ELR (cell line): ENCODE measurements at regions not wholly inside any gene's neighbourhood (a gene's known extent, or its start where the extent isn't known, plus 50 kb on each side); places are given as distances from the start of the nearest gene placed in this dataset.
A peak's percentile ranks its signal among the peaks of the same experiment; 100 is the strongest.

Experiments used
- DNase-seq: peaks from one replicate; pipeline ENCODE4 v3.0.0-alpha.2; 2015; ENCODE audit warnings: low read depth

DNA sequence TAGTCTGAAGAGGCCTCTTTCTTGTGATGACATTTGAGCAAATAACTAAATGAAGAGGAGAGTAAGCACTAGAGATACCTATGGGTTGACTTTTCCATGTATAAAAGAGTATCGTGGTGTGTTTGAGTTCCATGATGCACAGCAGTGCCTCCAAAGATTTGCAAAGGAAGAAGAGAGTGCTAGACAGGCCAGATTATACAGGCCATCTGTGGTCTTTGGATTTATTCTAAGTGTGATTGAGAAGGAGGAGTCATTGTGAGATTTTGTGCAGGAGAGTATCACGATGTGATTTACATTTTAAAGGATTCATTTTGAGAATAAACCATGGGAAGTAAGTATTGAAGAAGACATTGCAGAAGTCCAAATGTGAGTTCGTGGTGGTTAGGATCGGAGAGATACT lies 695.9 kb upstream of the FAM98A start:
- DNase-seq: no peak

DNA sequence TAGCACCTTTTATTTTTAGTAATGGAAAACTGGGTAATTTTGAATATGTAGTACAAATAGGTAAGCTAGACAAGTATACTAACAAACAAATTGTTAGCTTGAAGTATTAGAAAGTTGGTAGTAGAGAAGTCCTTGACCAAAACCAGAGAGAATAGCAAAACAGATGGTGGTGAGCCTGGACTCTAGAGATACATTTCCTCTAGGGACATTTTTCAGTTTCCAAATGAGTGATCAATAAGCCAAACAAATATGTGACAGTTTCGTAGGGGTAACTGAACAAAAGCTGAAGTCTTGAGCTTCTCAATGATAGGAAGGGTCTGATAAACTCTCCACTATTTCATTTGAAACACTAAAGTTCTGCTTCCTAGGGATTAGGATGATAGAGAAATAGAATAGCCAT lies 692.0 kb upstream of the FAM98A start:
- DNase-seq: no peak

DNA sequence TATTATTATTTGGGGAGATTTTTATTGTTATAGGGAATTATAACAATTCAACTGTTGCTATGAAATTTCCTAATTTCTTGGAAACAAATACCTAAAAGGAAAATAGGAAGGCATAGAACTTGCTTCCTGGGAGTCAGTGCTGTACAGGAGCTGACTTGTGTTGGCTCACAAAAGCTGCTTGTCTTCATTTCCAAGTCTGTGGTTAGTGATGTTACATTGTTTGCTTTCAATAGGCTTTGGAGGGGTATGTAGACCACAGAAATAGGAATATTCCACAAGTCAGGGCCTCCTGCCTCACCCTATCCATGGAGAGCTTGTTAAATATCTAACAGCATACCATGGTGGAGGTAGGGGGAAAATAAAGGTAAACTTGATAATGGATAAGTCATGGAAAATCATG lies 688.9 kb upstream of the FAM98A start:
- no peak for DNase-seq

DNA sequence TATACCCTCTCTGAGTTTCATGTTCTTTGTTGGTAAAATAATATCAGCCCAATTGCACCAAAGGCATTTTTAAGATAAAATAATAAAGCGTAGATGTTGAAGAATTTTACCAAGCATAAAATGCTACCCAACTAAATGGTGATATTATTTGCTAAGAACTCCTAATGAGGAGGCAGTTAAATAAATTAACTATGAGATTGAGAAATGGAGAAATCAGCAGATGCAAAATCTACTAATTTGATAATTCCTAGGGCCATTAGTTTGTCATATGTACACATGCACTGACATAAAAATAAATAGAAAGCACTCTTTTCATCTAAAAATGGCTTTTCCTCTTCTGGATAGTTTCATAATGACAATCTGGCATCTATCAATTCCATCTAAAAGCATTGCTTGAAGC lies 681.5 kb upstream of the FAM98A start:
- no peak for DNase-seq

DNA sequence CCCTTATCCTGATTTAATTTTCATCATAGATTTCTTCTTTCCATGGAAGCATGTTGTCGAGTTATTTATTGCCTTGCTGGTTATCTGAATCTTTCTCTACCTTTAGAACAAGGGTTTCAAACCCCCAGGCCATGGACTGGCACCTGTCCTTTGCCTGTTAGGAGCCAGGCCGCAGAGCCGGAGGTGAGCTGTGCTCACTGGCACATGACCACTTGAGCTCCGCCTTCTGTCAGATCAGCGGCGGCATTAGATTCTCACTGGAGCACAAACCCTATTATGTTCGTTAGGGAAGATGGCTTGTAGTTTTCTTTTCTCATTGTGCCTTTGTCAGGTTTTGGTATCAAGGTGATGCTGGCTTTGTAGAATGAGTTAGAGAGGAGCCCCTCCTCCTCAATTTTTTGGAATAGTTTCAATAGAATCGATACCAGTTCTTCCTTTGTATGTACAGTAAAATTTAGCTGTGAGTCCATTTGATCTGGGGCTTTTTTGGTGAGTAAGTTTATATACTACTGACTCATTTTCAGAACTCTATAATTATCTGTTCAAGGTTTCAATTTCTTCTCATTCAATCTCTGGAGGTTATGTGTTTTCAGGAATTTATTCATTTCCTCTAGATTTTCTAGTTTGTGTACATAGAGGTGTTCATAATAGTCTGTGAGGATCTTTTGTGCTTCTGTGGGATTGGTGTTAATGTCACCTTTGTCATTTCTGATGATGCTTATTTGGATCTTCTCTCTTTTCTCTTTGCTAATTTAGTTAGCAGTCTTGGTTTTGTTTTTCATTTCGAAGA lies 668.0 kb upstream of the FAM98A start:
- DNase-seq: no peak

DNA sequence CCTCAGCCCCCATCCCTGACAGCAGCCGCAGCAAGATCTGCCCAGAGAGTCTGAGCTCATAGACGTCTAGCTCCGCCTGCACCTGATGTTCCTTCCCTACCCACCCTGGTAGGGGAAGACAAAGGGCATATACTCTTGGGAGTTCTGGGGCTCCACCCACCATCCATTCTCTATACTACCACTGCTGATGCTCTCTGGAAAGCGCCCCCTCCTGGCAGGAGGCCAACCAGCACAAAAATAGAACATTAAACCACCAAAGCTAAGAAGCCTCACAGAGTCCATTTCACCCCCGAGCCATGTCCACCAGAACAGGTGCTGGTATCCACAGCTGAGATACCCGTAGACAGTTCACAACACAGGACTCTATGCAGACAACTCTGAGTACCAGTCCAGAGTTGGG lies 662.6 kb upstream of the FAM98A start:
- no peak for DNase-seq

DNA sequence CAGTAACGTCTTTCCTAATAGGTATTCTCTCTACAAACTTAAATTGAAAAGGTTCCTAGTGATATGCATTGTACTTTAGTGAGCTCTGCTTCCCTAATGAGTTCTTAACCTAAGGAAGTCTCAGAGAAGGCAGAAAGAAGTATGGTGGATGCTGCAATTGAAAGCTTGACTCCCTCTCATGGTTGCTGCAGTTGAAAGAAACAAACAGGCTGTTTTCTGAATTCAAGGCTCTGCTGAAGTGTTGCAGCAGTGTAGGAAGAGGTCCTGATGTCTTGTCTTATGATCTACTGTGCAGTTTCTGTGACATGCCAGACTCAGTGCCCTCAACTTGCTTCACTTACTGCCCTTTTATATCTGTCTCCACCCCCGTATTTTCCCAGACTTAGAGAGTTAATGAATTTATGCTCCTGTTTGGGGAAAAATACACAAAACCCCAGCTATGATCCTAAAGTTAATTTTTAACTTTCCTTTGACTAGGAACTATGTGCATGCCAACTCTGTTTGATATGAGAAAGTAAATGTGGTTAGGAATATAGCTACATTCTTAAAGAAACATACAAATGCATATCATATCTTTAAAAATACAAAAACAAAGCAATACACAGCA lies 655.3 kb upstream of the FAM98A start:
- DNase-seq: no peak

DNA sequence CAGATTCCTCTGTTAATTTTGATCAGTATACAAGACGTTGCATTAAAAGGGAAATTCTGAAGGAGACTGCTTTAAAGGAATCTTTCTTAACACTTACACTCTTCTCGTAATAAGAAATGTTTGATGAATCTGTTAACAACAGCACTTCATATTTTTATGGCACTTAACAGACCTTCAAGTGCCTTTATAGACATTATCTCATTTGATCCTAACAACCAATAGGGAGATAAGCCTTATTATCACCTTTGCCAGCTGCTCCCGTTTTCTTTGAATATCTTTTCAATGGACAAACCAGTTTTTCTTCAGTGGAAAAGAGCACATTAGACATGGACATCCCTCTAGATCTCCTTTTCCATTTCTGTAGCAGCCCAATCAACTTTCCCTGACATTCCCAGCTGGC lies 653.0 kb upstream of the FAM98A start:
- DNase-seq: no peak

DNA sequence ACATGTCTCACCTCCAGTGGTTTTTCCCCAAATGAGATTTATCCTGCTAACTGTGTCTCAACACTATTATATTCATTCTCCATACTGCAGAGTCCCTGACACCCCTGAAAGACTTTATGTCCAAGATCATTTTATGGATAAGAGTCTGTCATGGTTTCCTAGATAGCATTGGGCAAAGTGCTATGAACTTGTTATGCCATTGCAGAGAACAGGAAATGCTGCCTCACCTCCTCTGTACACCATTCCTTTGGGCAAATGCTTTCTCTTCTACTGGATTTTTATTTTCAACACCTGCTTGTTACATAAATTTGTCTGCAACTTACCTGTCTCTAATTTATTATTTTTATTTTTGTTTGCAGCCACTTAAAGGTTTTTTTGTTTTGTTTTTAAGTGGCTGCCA lies 652.5 kb upstream of the FAM98A start:
- no peak for DNase-seq

DNA sequence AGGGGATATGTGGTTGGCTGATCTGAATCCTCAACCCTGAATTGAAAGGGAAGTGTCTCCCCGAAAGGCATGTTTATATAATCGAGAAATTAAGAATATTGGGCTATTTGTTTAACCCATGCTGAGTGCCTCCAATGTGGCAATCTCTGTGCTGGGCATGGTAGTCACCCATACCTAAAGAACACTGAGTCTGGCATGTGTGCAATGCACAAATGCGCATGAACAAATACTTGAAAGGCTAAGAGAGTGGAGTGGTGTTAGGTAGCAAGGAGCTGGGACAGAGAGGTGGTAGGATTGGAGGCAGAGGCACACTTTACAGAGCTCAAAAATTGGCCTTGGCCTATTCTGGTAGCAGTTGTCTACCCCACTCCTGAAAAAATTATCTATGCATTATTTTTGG lies 645.1 kb upstream of the FAM98A start:
- DNase-seq: no peak

DNA sequence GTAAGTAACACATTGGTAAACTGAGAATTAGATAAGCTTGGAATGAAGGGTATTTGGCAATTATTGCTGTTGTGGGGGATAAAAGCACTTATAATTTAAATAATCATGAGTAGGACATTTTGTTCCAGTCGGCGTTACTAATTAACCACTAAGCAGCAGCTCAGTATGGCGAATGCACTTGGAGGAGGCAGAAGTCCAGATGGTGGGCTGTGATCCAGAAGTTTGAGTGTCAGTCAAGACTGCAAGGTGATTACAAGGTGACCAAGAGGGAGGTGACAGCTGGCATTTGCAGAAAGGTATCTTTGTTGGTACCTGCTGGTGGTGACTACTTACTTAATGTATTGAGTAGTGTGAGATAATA lies 643.6 kb upstream of the FAM98A start:
- no peak for DNase-seq

DNA sequence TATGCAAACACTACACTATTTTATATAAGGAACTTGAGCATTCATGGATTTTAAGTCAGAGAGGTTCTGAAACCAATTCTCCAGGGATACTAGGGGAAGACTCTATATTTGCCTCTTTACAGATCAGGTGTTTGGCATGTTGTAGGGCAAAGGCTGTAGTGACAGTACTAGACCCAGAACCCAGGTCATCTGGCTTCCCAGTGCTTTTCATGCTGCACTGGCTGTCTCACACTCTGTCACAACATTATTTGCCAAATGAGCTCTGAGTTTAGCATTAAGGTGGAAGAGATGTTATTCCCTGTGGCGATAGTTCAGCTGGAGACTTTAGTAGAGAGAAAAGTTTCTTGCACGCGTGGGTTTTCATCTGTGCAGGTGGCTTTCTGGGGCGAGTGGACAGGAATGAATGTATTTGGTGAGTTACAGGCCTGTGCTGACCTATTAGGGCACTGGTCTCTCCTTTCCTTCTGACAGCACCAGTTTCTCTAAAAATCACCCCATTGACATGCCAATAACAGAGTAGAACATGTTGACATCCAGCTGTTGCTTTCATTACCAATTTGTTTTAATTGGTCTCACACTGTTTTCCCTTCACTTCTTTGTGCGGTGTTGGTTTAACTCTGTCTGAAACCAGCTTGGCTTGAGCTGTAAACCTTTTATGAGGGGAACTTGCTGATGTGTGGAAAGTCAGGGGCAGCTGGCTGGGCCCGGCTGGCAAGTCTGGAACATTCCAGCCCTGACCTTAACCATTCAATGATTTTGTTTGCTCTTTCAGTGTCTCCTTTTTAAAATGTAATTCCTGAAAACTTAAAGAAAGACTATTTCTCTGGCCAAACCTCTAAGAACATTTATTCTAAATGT lies 643.0 kb upstream of the FAM98A start:
- DNase-seq: no peak

DNA sequence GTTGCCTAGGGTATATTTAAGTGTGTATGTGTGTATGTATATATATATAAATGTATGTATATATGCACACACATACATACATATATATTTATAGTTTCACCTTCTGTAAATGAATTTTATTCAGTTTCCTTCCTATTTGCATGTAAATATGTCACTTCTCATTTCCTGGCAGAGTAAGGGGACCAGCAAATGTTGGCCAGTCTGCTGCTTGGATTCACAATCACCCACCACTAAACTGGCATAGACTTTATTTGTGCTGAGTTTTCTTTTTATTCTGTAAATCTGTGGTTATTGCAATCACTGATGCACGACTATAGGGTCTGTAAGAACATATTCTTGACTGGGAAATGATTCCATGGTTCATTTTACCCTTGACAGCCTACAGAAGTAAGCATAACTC lies 640.4 kb upstream of the FAM98A start:
- no peak for DNase-seq

DNA sequence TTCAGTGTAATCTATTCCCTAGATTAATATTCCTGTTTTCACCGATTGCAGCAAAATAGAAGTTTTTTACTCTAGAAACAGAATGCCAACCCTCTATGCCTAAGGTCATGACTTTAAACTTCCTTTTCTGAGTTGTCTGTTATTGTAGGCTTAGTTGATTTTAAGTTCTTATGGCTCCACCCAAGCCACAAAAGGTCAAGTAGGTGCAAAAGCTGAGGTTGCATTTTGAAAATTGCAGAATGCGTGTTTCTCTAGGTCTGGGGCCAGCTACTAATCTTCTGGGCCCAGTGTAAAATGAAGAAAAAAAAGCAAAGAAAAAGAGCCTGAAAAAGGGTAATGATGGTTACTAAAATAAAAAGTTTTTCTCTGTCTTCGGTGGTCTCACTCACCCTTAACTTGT lies 635.7 kb upstream of the FAM98A start:
- no peak for DNase-seq

DNA sequence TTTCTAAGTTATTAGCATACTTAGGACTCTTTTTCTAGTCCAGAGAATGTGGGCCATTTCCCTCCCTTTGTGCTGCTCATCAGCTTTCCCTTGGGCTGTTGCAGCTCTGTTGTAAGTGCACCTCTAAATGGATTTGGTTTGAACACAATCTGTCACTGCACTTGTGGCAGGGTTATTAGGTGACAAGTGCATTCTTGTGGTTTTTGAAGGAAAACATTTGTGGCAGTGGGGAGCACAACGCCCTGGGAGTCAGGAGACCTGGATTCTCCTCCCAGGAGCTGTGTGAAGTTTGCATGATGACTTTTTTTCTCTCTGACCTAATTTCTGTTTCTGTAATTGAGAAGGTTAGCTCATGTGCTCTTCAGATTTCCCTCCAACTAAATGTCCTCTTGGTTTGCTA lies 630.9 kb upstream of the FAM98A start:
- DNase-seq: no peak

DNA sequence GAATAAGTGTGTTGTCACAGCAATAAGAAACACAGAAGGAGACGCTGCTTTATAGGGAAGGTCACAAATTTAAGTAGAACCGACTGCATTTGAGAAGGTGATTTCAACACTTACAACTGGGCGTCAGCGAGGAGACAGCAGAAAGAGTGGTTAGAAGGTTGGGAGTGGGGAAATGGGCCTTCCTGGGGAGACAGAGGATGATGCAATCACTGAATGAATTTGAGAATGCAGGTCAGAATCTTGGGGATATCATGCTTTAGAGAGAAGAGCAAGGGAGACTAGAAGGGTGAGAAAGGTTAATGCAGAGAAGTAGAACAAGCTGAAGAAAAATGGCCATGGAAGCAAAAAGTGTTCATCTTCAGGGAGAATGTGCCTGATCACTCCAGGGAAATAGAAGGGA lies 616.1 kb upstream of the FAM98A start:
- DNase-seq: no peak

DNA sequence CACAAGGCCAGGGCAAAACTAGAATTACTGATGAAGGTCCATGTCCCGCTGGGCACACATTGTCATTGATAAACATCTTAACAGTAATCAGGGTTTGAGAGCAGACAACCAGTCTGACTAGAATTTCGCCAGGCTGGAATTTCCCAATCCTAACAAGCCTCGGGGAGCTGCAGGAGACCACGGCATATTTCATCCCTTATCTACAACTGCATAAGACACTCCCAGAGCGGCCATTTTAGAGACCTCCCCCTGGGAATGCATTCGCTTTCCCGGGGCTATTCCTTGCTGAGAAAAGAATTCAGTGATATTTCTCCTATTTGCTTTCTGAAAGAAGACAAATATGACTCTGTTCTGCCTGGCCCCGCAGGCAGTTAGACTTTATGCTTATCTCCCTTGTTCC lies 611.3 kb upstream of the FAM98A start:
- peak; percentile 0 for DNase-seq

DNA sequence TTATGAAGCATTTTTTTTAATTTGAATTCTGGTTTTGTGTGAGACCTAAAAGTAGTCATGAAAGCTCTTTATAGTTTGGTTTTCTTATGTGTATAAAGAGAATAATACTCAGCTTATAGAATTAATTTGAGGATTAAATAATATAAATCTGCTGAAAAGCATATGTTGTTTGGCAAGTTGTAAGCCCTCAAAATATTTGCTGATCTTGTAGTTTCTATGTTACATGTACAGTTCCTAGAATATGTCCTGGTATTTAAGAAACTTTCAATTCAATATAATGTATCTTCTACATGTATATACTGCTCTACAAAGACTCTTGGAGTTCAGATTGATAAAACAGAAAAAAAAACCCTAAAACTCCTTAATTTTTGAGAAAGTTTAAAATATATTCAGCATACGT lies 605.5 kb upstream of the FAM98A start:
- DNase-seq: no peak

DNA sequence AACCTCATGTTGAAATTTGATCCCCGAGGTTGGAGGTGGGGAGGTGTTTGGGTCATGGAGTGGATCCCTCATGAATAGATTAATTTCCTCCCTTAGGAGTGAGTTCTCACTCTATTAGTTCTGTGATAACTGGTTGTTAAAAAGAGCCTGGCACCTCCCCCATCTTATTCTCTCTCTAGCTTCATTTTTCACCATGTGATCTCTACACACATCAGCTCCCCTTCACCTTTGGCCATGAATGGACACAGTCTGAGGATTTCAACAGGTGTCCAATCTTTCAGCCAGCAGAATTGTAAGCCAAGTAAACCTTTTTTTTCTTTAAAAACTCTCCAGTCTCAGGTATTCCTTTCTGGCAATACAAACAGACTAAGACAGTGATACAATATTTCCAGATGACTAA lies 602.0 kb upstream of the FAM98A start:
- DNase-seq: no peak

DNA sequence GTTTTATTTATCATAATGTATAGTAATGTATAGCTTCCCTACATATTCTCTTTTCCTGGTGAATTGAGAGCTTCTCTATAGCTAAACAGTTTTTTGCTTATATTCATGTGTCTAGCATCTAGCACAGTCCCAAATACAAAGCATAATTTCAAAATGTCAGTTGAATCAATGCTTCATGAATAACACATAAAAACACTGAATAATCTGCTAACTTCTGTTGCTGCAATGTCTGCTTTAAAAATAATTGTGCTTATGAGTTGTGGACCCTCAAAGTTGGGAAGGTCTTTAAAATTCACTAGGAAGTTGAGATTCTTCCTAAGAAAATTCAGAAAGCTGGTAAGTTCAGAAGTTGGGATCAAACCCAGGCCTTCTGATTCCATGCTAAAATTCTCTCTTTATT lies 600.9 kb upstream of the FAM98A start:
- no peak for DNase-seq

DNA sequence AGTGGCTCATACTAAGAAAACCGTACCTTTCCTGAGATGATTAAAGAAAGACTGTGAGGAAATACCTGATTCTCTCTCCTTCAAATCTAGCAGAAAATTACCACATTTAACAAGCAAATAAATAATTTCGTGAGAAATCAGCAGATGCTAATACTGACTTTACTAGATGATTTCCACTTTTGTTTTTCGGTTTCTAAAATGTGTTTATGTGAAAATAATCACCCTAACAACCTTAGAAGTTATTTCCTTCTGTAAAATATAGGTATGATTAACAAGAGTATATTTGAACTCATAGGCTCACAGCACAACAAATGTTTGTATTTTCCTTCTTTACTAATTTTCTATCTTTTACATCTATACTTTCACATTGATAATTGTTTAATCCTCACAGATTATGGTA lies 594.1 kb upstream of the FAM98A start:
- no peak for DNase-seq

DNA sequence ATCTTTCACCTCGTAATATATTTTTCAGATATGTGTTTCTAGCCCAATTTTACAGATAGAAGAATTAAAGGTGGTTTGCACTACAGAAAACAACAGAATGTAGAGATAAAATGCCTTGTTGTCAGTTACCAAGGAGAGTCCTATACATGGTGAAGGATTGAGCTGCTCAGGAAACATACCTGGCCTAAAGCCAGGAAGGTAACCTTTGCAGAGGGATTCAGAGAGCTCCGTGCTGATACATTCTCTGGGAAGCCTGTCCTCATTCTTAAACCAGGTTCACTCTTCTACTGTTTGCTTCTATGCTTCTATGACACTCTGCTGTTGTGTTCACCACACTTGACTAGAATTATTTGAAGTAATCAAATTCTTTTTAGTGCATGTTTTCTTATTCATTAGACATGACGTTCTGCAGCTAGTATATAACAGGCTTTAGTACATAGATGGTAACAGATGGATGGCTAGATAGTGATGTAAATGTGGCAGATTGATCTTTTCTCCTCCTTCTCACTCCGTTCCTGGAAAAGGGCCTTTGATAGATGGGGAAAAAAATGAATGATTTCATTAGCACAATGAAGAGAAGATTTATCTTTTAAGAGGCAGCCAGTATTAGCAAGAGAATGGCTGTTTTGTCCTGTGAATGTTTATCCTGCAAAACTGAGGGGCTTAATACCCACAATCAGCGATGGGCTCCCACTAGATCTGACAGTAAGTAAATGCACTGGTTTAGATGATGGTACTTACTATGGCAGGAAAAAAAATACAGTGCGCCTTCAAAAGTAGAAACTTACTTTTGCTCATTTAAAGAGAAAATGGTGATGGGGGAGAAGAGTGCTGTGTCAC lies 589.6 kb upstream of the FAM98A start:
- no peak for DNase-seq
